OCI-LY3 (cell line): ENCODE measurements at regions not wholly inside any gene's neighbourhood (a gene's known extent, or its start where the extent isn't known, plus 50 kb on each side); places are given as distances from the start of the nearest gene placed in this dataset.

ENCODE experiments used
- CTCF ChIP-seq: fragments of 200-600, 300-600 bp; sonication (generic); IDR thresholded peaks from 2 replicates; pipeline ENCODE4 v1.5.1; 2014; ENCODE audit warnings: antibody characterized with exemption, low read length, low read depth
- EZH2phosphoT487 ChIP-seq: fragments of 200-600 bp; shearing (Covaris generic); IDR thresholded peaks from 2 replicates; pipeline ENCODE4 v1.6.1; 2018; ENCODE audit warnings: antibody characterized with exemption, mixed run types, low read depth

GRCh38 chr3:43923104-43923882 is 232.6 kb downstream of the ABHD5 start:
- TF ChIP-seq EZH2phosphoT487 (no peak), CTCF (no peak)
